PC-9 (cell line): ENCODE measurements at regions not wholly inside any gene's neighbourhood (a gene's known extent, or its start where the extent isn't known, plus 50 kb on each side); places are given as distances from the start of the nearest gene placed in this dataset.

Experiments
- CTCF ChIP-seq: fragments of 200-600 bp; sonication (generic); conservative IDR thresholded peaks from 2 replicates; pipeline ENCODE4 v1.6.1; 2017; ENCODE audit warnings: mixed run types, antibody characterized with exemption, mild to moderate bottlenecking, moderate library complexity
- EZH2 ChIP-seq: fragments of 200-600 bp; sonication (generic); IDR thresholded peaks from 2 replicates; pipeline ENCODE4 v1.8.0; 2017; ENCODE audit warnings: antibody characterized with exemption, low read depth

GRCh38 chr22:22044153-22044552 lies 61.6 kb upstream of the TOP3B start:
- TF ChIP-seq EZH2: no peak
- TF ChIP-seq CTCF: no peak
